ENCODE measurements at regions not wholly inside any gene's neighbourhood (a gene's known extent, or its start where the extent isn't known, plus 50 kb on each side); places are given as distances from the start of the nearest gene placed in this dataset.

DNA sequence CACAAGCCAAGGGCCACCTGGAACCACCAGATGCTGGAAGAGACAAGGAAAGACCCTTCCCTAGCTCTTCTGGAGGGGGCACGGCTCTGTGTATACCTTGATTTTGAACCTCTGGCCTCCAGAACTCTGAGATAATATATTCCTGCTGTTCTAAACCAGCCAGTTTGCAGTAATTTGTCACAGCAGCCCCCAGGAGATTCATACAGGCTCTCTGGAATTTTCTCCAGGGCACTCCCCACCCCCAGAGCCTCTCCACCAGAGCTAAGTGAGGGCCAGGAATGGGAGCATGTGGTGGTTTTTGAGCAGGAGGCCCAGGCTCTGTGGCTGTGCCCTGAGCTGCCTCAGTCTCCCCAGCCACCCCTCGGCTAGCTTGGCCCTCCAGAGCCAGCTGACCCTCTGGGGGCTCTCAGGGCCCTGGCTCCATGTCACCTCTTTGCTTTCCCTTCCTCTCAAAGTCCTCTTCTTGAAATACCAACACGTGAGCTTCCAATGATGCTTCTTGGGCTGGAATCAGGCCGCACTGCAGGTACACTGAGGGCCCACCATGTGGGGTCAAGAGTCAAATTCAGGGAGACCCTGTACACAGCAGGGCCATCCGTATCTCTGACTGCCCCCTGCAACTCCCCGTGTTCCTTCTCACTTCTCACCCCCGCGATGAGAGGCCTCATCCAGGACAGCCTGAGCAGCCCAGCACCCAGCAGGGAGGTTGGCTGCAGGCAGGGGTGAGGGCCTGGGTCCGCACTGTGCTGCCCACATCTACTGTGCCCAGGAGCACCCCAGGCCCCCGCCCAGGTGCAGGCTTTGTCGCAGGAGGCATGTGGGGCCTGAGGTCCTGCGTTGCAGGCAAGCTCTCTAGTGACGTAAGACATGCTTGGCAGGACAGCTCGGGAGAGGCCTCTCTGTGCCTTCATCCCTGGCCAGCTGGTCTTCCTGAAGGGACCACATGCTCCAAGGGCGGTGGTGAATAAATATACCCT lies 155.5 kb downstream of the ANKRD60 start:
- no peak overlapping the region for H3K27ac ChIP-seq (ENCODE audit: low read depth, low read length)

GRCh38 chr20:58071991-58072390 lies 156.5 kb downstream of the ANKRD60 start:
- Histone ChIP-seq H3K4me1 (ENCODE audit: control insufficient read depth in 5 of 5, insufficient read depth in 5 of 5, low read length in 5 of 5) (peaks cover 0 to 19% (median 9%) of the 10 kb centered on the region in 5 donors), H3K9ac (ENCODE audit: low read length in 5 of 5) (no peak overlapping the region), H3K36me3 (ENCODE audit: control insufficient read depth in 5 of 5, insufficient read depth in 5 of 5, low read length in 5 of 5) (no peaks in the 10 kb centered on the region), H3K9me3 (ENCODE audit: control insufficient read depth in 5 of 5, low read length in 5 of 5) (no peaks in the 10 kb centered on the region), H3K27me3 (ENCODE audit: control insufficient read depth in 5 of 5, insufficient read depth in 4 of 5, low read length in 5 of 5) (no peaks in the 10 kb centered on the region), H3K27ac (ENCODE audit: low read depth, low read length) (no peak overlapping the region), H3K4me3 (ENCODE audit: low read depth in 1 of 5, low read length in 5 of 5) (no peak overlapping the region)

More for the DNA sequence above, 155.5 kb downstream of the ANKRD60 start:
- Histone ChIP-seq H3K4me3 (ENCODE audit: low read depth in 1 of 5, low read length in 5 of 5) (no peak overlapping the region), H3K36me3 (ENCODE audit: control insufficient read depth in 5 of 5, insufficient read depth in 5 of 5, low read length in 5 of 5) (no peaks in the 10 kb centered on the region), H3K27me3 (ENCODE audit: control insufficient read depth in 5 of 5, insufficient read depth in 4 of 5, low read length in 5 of 5) (no peaks in the 10 kb centered on the region), H3K9me3 (ENCODE audit: control insufficient read depth in 5 of 5, low read length in 5 of 5) (peaks cover 0 to 5% (median 3%) of the 10 kb centered on the region in 5 donors), H3K4me1 (ENCODE audit: control insufficient read depth in 5 of 5, insufficient read depth in 5 of 5, low read length in 5 of 5) (peaks cover 0 to 19% (median 9%) of the 10 kb centered on the region in 5 donors), H3K9ac (ENCODE audit: low read length in 5 of 5) (no peak overlapping the region)

DNA sequence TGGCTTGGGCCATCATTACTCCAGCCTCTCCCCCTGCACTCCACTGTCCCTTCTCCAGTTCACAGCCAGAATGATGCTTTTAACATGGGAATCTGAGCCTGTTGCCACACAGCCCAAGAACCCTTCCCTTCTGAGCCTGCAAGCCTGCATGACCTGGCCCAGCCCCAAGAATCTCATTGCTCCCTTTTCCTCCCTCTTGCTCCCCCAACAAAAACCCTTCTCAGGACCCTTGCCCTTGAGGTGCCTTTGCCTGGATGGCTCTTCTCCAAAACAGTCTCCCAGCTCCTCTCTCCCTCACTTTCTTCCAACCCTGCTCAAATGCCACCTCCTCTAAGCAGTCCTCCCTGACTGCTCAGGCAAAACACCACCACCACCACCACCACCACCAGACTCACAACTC lies 157.2 kb downstream of the ANKRD60 start:
- no peak overlapping the region for H3K4me3 ChIP-seq (ENCODE audit: low read depth in 1 of 5, low read length in 5 of 5)
- no peaks in the 10 kb centered on the region for H3K9me3 ChIP-seq (ENCODE audit: control insufficient read depth in 5 of 5, low read length in 5 of 5)
- H3K4me1 ChIP-seq (ENCODE audit: control insufficient read depth in 5 of 5, insufficient read depth in 5 of 5, low read length in 5 of 5), result peaks cover 0 to 17% (median 9%) of the 10 kb centered on the region in 5 donors
- H3K27ac ChIP-seq (ENCODE audit: low read depth, low read length), result no peak overlapping the region
- H3K36me3 ChIP-seq (ENCODE audit: control insufficient read depth in 5 of 5, insufficient read depth in 5 of 5, low read length in 5 of 5), result no peaks in the 10 kb centered on the region
- no peak overlapping the region for H3K9ac ChIP-seq (ENCODE audit: low read length in 5 of 5)
- no peaks in the 10 kb centered on the region for H3K27me3 ChIP-seq (ENCODE audit: control insufficient read depth in 5 of 5, insufficient read depth in 4 of 5, low read length in 5 of 5)

- Histone ChIP-seq H3K36me3 (ENCODE audit: control insufficient read depth in 5 of 5, insufficient read depth in 5 of 5, low read length in 5 of 5) (no peaks in the 10 kb centered on the region), H3K9ac (ENCODE audit: low read length in 5 of 5) (no peak overlapping the region), H3K4me1 (ENCODE audit: control insufficient read depth in 5 of 5, insufficient read depth in 5 of 5, low read length in 5 of 5) (peaks cover 0 to 12% (median 9%) of the 10 kb centered on the region in 5 donors), H3K27me3 (ENCODE audit: control insufficient read depth in 5 of 5, insufficient read depth in 4 of 5, low read length in 5 of 5) (no peaks in the 10 kb centered on the region), H3K9me3 (ENCODE audit: control insufficient read depth in 5 of 5, low read length in 5 of 5) (no peaks in the 10 kb centered on the region), H3K27ac (ENCODE audit: low read depth, low read length) (no peak overlapping the region), H3K4me3 (ENCODE audit: low read depth in 1 of 5, low read length in 5 of 5) (no peak overlapping the region)
Measured at GRCh38 chr20:58070664-58071196, 157.7 kb downstream of the ANKRD60 start.

DNA sequence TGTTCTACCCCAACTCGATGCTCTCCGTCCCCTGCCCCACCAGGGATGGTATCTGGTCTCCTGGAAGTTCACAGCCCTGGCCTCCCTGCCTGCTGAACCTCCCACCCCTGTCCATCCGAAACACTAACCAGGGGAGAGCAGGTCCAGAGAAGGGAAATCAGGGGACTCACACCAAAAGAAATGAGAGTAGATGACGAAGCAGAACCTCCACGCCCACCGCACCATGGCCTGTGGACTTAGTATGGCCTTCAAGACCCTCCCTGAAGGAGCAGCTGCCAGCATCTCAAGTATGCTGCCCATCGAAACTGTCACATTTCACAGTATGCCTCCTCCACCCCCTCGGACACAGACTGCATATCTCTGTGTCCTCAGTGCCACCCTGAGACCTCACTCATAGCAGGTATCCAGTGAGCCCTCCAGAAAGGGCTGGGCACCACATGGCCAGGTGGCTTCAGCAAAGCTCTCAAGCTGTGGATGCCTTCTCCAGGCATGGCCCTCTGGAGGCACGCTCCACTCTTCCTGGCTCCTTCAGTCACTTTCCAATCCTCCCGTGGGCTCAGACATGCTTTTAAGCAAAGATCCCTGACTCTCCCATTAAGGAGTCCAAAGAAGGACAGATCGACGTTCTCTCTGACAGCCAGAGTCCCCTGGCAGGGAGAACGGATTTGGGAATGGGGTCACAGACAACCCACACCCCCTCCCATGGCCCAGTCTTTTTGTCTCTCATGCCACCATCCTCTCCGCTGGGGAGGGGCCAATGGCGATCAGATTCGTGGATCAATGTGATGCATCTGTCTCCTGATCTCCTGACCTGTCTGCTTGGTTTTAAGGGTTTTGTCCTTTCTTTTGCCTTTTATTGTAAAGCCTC lies 158.4 kb downstream of the ANKRD60 start:
- no peak overlapping the region for H3K4me3 ChIP-seq (ENCODE audit: low read depth in 1 of 5, low read length in 5 of 5)
- peaks cover 0 to under 1% (median 0%) of the 10 kb centered on the region in 5 donors for H3K27me3 ChIP-seq (ENCODE audit: control insufficient read depth in 5 of 5, insufficient read depth in 4 of 5, low read length in 5 of 5)
- peaks cover 0 to 11% (median 9%) of the 10 kb centered on the region in 5 donors for H3K4me1 ChIP-seq (ENCODE audit: control insufficient read depth in 5 of 5, insufficient read depth in 5 of 5, low read length in 5 of 5)
- no peak overlapping the region for H3K27ac ChIP-seq (ENCODE audit: low read depth, low read length)
- H3K36me3 ChIP-seq (ENCODE audit: control insufficient read depth in 5 of 5, insufficient read depth in 5 of 5, low read length in 5 of 5), result no peaks in the 10 kb centered on the region
- H3K9me3 ChIP-seq (ENCODE audit: control insufficient read depth in 5 of 5, low read length in 5 of 5), result no peaks in the 10 kb centered on the region
- H3K9ac ChIP-seq (ENCODE audit: low read length in 5 of 5), result no peak overlapping the region

DNA sequence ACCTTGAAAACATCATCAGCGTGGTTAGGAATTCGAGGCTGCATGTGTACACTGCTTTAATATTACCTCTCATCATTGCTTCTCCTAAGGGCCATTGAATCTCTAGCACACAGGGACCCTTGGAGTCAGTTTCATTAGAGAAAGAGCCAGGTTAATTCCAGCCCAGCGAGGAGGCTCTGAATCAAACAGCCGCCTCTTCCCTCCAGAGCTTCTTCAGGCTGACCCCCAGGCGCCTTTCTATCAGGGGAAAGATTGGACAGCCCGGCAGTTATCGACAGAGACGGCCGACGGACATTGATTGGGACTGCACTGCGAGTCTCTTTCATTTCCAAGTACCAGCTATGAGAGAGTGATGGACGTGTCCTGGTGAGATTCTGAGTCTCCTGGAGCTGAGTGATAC lies 159.2 kb downstream of the ANKRD60 start:
- Histone ChIP-seq H3K9me3 (ENCODE audit: control insufficient read depth in 5 of 5, low read length in 5 of 5) (no peaks in the 10 kb centered on the region), H3K9ac (ENCODE audit: low read length in 5 of 5) (no peak overlapping the region), H3K4me3 (ENCODE audit: low read depth in 1 of 5, low read length in 5 of 5) (no peak overlapping the region), H3K36me3 (ENCODE audit: control insufficient read depth in 5 of 5, insufficient read depth in 5 of 5, low read length in 5 of 5) (no peaks in the 10 kb centered on the region), H3K4me1 (ENCODE audit: control insufficient read depth in 5 of 5, insufficient read depth in 5 of 5, low read length in 5 of 5) (peaks cover 0 to 3% (median under 1%) of the 10 kb centered on the region in 5 donors), H3K27ac (ENCODE audit: low read depth, low read length) (no peak overlapping the region), H3K27me3 (ENCODE audit: control insufficient read depth in 5 of 5, insufficient read depth in 4 of 5, low read length in 5 of 5) (peaks cover 0 to 4% (median 0%) of the 10 kb centered on the region in 5 donors)

GRCh38 chr20:58065508-58066361 lies 162.7 kb downstream of the ANKRD60 start:
- no peaks in the 10 kb centered on the region for H3K4me1 ChIP-seq (ENCODE audit: control insufficient read depth in 5 of 5, insufficient read depth in 5 of 5, low read length in 5 of 5)
- no peak overlapping the region for H3K27ac ChIP-seq (ENCODE audit: low read depth, low read length)
- no peak overlapping the region for H3K4me3 ChIP-seq (ENCODE audit: low read depth in 1 of 5, low read length in 5 of 5)
- H3K9me3 ChIP-seq (ENCODE audit: control insufficient read depth in 5 of 5, low read length in 5 of 5), result peaks cover 0 to 5% (median 4%) of the 10 kb centered on the region in 5 donors
- no peaks in the 10 kb centered on the region for H3K36me3 ChIP-seq (ENCODE audit: control insufficient read depth in 5 of 5, insufficient read depth in 5 of 5, low read length in 5 of 5)
- peaks cover 0 to 4% (median 0%) of the 10 kb centered on the region in 5 donors for H3K27me3 ChIP-seq (ENCODE audit: control insufficient read depth in 5 of 5, insufficient read depth in 4 of 5, low read length in 5 of 5)
- no peak overlapping the region for H3K9ac ChIP-seq (ENCODE audit: low read length in 5 of 5)

DNA sequence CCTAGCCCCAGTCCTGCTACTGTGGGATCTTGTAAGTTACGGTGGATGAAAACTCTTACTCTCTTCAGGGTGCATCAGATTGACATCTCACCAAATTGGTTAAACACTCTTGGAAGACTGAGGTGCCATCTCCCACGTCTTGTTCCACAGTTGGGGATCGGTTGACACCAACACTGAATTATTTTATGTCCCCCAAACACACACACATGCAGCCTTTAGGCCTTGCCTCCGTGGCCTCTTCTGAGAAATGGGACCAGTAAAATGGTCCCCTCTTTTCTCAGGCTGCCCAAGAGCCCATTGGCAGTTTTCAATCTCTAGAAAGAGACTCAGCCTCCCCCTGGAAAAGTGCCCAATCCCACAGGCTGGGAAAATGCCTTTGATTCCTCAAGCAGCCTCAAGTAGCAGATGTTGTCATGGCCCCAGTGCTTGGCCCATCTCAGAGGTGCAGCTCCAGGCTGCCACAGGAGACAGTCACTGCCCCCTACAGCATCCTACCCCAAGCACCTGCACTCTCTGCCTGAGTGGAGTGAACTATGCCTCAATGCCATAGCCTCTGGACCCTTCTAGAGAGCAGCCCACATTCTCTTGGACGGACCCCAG lies 163.9 kb downstream of the ANKRD60 start:
- H3K27ac ChIP-seq (ENCODE audit: low read depth, low read length), result no peak overlapping the region
- no peak overlapping the region for H3K9ac ChIP-seq (ENCODE audit: low read length in 5 of 5)
- no peaks in the 10 kb centered on the region for H3K36me3 ChIP-seq (ENCODE audit: control insufficient read depth in 5 of 5, insufficient read depth in 5 of 5, low read length in 5 of 5)
- peaks cover 0 to 4% (median 0%) of the 10 kb centered on the region in 5 donors for H3K27me3 ChIP-seq (ENCODE audit: control insufficient read depth in 5 of 5, insufficient read depth in 4 of 5, low read length in 5 of 5)
- H3K4me3 ChIP-seq (ENCODE audit: low read depth in 1 of 5, low read length in 5 of 5), result no peak overlapping the region
- peaks cover 0 to 5% (median 4%) of the 10 kb centered on the region in 5 donors for H3K9me3 ChIP-seq (ENCODE audit: control insufficient read depth in 5 of 5, low read length in 5 of 5)
- no peaks in the 10 kb centered on the region for H3K4me1 ChIP-seq (ENCODE audit: control insufficient read depth in 5 of 5, insufficient read depth in 5 of 5, low read length in 5 of 5)

DNA sequence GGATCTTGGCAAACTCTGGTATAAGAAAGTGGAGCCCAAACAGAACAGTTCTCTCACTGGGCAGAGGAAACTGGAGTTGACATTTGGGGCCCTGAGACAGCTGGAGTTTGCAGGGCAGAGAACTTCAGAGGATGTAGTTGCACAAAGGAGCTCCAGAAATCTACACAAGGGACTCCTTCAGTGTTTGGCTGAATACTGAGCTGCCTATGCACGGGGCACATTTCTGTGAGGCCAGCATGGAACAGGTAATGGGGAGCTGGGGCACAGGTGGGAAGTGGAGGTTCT lies 169.3 kb downstream of the ANKRD60 start:
- H3K9ac ChIP-seq (ENCODE audit: low read length in 5 of 5), result no peak overlapping the region
- peaks cover 3 to 12% (median 10%) of the 10 kb centered on the region in 5 donors for H3K4me1 ChIP-seq (ENCODE audit: control insufficient read depth in 5 of 5, insufficient read depth in 5 of 5, low read length in 5 of 5)
- H3K27ac ChIP-seq (ENCODE audit: low read depth, low read length), result no peak overlapping the region
- no peaks in the 10 kb centered on the region for H3K27me3 ChIP-seq (ENCODE audit: control insufficient read depth in 5 of 5, insufficient read depth in 4 of 5, low read length in 5 of 5)
- no peak overlapping the region for H3K4me3 ChIP-seq (ENCODE audit: low read depth in 1 of 5, low read length in 5 of 5)
- H3K9me3 ChIP-seq (ENCODE audit: control insufficient read depth in 5 of 5, low read length in 5 of 5), result peaks cover 0 to 5% (median 4%) of the 10 kb centered on the region in 5 donors
- H3K36me3 ChIP-seq (ENCODE audit: control insufficient read depth in 5 of 5, insufficient read depth in 5 of 5, low read length in 5 of 5), result no peaks in the 10 kb centered on the region

All from subcutaneous abdominal adipose tissue (tissue), 5 donors.